K562 (cell line): ENCODE measurements at regions not wholly inside any gene's neighbourhood (a gene's known extent, or its start where the extent isn't known, plus 50 kb on each side); places are given as distances from the start of the nearest gene placed in this dataset.

Experiments
- CREB1 ChIP-seq, 2 experiments: sonication (generic) in 1 of 2; formaldehyde crosslinking in 1 of 2; IDR thresholded peaks; 2 replicates each; pipeline versions ENCODE4 v1.6.1 to v1.8.0; 2012 to 2022; ENCODE audit warnings: inconsistent platforms in 1 of 2, mild to moderate bottlenecking in 1 of 2, missing genetic modification reagents in 1 of 2, moderate library complexity in 1 of 2
- ELF2 ChIP-seq: fragments of 250-450 bp; sonication (Bioruptor Pico); IDR thresholded peaks from 2 replicates; pipeline ENCODE4 v1.5.0; 2021; ENCODE audit warnings: mild to moderate bottlenecking
- FOS ChIP-seq: IDR thresholded peaks from 3 replicates; pipeline ENCODE4 v1.6.1; 2011; ENCODE audit not compliant: insufficient read length; ENCODE audit errors: extremely low read depth
- KLF1 ChIP-seq: fragments of 450-650 bp; IDR thresholded peaks from 2 replicates; pipeline ENCODE4 v1.6.1; 2016; ENCODE audit warnings: missing genetic modification characterization, missing compliant biosample characterization
- MLX ChIP-seq, 2 experiments: fragments of 450-650 bp in 1 of 2; sonication (generic) in 1 of 2; formaldehyde crosslinking; conservative IDR thresholded peaks; 2 replicates each; pipeline versions ENCODE4 v1.4.0 to v1.8.1; 2020 to 2022; ENCODE audit warnings: mild to moderate bottlenecking in 1 of 2, missing genetic modification reagents in 1 of 2
- POLR2A ChIP-seq: fragments of 450-650 bp; conservative IDR thresholded peaks from 2 replicates; pipeline ENCODE4 v1.6.1; 2016
- POLR2AphosphoS5 ChIP-seq: IDR thresholded peaks from 2 replicates; pipeline ENCODE4 v1.6.1; 2011; ENCODE audit warnings: mild to moderate bottlenecking, low read depth, low read length, moderate library complexity; ENCODE audit not compliant: control insufficient read depth, insufficient read depth
- SMARCB1 ChIP-seq: IDR thresholded peaks from 2 replicates; pipeline ENCODE4 v1.6.1; 2011; ENCODE audit warnings: improper control_type of control experiment, low read depth; ENCODE audit not compliant: insufficient read length
- ZNF584 ChIP-seq: fragments of 200-800 bp; sonication (Bioruptor generic); IDR thresholded peaks from 2 replicates; pipeline ENCODE4 v1.6.1; 2016; ENCODE audit warnings: low read depth, mild to moderate bottlenecking, missing genetic modification characterization, missing compliant biosample characterization
- ZNF76 ChIP-seq: fragments of 250-450 bp; sonication (Bioruptor Pico); IDR thresholded peaks from 2 replicates; pipeline ENCODE4 v1.4.0; 2020; ENCODE audit warnings: mild to moderate bottlenecking, moderate library complexity, borderline replicate concordance

- TF ChIP-seq ZNF76 (CRISPR knock-in tag) (no peak), POLR2AphosphoS5 (no peak), ELF2 (CRISPR knock-in tag) (no peak), CREB1 (IDR thresholded peaks at IDR 0.05) (no peak), CREB1 (CRISPR knock-in tag; IDR thresholded peaks at IDR 0.05) (no peak), FOS (no peak), KLF1 (tag) (no peak), POLR2A (no peak), MLX (CRISPR knock-in tag; conservative IDR thresholded peaks at IDR 0.05) (no peak), SMARCB1 (no peak), ZNF584 (no peak)
Measured at GRCh38 chr1:76727520-76727919, 139.8 kb upstream of the ST6GALNAC5 start.
